H4 (cell line): ENCODE measurements at regions not wholly inside any gene's neighbourhood (a gene's known extent, or its start where the extent isn't known, plus 50 kb on each side); places are given as distances from the start of the nearest gene placed in this dataset.
"Not testable (repeated sequence)": the region's sequence is repeated elsewhere in the genome, so short reads cannot be mapped to it uniquely, and the experiment has no call there.

Source experiments
- DNase-seq: peaks from one replicate; pipeline ENCODE4 v3.0.0-alpha.2; 2015; ENCODE audit warnings: low spot score

DNA sequence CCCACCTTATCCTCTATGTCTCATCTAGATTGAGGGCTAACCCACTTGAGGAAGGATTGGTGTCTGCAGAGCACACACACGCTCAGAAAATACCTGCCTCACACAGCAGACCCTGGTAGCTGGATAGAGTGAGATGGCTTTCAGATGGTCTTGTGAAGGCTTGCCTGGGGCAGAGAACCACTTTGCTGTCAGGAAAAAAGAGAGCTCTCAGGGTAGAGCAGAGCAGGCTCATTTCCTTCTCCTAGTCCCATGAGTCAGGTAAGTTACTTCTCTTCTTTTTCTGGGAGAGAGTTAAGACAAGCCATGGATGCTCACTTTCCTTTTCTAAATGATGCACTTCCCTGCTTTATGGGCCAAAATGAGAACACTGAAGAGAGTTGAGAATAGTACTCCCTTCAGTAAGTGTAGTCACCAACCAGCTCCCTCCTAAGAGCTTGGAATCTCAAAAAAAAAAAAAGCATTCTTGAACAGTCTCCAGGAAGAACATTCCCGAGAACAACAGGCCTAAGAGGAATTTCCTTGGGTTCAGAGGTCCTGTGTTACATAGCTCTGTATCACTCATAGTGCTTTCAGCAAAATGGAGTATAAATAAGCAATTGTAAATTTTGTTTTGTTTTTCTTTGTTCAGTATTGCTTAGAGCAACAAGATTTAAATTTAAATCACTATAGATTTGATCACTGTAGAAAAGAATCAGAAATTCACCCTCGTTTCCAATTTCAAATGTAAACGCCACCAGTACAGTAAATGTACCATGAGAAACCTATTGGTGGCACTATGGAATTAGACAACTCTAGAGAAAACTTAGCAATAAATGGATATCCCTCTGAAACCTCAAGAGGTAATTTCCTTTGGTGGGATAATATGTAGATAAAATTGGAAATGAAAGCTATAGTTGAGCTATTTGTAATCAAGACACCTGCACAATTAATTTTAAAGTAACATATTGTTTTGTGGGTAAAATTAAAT, 530.3 kb downstream of the RFPL4B start:
- peak; percentile 5 for DNase-seq

DNA sequence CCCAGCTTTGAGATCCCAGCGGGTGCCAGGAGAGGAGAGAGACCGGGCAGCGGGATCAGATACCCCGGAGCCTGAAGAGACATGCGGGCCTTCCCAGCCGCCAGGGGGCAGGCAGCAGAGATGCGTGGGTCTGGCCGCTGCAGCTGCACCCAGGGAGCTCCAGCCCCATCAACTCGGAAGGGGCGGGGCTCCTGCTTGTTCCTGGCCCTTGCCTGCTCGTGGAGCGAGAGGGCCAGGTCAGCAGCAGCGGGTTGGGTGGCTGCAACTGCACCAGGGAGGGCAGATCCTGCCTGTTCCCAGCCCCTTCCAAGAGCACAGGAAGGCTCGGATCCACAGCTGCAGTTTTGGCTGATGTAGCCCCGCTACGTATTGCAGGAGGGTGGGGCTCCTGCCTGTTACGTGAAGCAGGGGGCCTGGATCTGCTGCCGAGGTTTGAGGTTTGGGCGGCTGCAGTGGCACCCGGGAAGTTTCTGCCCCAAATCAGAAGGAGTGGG, 532.8 kb downstream of the RFPL4B start:
- DNase-seq = no peak

DNA sequence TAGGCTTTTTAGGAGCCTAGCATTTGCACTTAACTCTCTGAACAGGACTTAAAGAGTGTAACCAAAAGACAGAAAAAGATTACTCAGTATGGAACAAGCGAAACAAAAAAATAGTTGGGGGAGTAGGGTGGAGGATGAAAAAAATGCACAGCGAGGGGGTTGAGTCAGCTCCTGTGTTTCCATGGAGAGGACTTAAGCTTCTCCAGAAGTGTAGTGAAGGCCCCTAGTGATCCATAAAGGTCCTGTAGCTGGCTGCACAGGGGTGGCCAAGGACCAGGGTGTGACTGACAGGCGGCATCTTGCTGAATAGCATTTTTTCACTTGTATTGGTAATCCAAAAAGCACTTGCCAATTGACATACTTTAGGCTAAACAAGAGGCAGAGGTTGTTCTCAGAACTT, 533.9 kb downstream of the RFPL4B start:
- DNase-seq = no peak

DNA sequence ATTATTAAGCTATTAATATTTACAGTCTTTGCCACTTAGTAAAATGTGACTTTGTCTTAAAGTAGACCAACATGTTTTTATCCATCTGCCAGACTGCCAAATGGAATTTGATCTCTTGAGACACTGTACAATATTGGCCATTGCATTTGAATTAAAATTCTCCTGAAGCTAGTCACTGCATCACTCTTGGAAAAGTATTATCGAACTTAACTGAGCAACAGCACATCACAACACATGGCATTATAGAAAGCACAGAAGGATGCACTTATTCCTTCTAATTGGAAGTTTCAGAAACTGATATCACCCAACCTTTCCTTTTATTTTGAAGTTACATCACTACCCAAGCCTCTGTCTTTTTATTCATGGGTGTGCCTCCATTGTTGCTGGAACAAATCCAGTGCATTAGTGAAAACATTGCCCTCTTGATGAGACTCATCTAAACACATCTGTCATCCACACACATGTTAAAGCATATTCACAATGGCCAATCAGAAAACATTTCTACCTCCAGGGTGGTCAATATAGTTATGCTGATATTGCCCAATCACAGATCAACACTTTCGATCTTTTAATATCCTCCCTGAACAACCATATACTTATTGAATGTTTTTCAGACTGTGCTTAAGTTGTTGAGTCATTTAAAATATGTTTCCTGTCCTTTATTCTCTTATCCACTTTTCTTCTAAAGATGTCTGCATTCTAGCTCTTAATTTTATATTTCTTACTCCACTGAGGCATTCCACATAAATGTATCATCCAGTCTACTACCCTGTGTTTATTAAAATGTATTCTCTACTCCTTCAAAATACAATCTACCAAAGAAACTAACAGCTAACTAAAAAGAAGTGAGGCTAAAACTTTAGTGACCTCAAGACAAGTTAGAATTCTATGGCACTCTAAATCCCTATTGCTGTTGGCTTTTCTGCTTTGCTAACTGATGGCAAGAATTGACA, 535.0 kb downstream of the RFPL4B start:
- no peak for DNase-seq

DNA sequence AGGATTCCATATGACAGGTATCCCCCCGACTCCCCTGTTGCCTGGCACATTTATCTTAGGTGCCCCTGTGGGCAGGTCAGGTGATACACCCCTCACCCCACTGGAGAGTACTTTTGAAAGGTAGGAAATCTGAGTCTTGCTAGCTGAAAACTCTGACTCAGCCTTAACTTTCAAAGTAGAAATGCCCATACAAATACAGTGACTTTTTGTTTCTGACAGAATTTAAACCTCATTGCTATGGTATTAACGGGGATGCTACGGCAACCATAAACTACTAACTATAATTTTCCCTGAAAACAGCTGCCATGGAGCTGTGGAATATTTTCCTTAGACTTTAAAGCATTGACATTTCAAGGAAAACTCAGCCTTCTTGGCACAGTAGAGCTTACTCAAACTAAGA, 536.0 kb downstream of the RFPL4B start:
- no peak for DNase-seq

DNA sequence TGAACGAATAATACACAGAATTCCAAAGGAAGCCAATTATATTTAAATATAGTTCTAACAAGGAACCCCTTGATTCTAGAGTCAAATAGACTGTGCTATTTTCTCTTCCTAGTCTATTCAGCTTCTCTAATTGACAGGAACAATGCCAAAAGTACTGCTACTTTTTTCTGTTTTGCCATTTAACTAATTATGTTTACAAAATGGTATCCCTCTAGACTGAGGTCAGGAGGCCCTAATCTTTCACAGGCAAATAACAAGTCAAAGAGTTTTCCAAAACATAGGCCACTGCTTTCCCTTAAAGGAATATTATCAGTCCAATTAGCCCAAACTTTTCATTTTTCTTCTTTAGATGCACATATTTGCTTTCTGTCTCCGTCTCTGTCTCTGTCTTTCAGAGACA, 539.3 kb downstream of the RFPL4B start:
- DNase-seq = no peak

DNA sequence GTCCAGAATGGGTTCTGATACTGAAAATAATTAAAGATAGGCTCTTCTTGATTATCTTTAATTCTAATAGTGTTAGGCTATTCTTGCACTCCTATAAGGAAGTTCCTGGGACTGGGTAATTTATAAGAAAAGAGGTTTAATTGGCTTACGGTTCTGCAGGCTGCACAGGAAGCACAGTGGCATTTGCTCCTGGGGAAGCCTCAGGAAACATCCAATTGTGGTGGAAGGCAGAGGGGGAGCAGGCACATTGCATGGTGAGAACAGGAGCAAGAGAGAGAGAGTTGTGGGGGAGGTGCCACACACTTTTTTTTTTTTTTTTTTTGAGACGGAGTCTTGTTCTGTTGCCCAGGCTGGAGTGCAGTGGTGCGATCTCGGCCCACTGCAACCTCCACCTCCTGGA, 540.3 kb downstream of the RFPL4B start:
- DNase-seq = not testable (repeated sequence)

DNA sequence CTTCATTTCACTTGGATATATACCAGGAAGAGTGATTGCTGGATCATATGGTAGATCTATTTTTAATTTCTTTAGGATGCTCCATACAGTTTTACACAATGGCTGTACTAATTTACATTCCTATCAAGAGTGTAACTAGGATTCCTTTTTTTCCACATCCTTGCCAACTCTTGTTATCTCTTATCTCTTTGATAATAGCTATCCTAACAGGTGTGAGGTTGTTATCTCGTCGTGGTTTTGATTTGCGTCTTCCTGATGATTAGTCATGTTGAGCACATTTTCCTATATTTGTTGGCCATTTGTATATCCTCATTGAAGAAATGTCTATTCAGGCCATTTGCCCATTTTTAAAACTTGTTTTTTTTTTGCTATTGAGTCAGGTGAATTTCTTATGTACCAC, 552.4 kb downstream of the RFPL4B start:
- no peak for DNase-seq

DNA sequence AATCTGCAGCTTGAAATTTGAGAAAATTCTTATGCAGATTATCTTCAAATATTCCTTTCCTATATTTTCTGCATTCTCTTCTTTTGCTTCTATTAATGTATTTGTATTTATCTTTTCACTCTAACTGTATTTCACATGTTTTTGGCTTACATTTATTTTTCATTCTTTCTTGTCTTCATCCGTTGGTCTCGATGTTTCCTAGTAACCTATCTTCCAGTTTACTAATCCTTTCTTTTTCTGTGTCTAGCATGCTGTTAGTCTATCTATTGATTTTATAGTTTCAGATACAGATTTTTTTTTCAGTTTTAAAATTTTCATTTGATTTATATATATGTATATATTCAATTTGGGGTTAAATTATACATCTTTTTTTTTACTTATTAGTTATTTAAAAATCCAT, 556.2 kb downstream of the RFPL4B start:
- no peak for DNase-seq

DNA sequence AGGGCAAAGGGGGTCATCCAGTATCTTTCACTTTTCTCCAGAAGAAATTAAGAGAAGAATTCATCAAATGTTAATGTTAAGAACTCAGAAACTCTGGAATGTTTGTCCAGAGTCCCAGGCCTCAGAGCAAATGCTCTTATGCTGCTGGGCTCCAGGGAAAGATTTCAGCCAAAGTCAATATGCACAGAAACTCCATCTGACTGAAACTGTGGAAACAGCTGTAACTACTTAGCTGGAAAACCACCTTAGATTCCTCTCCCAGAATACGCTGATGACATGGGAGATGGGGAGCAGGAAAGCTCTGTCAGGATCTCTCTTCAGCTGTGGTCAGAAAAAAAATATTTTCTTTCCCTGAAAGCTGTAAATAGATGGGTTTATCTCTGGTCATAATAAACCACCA, 559.6 kb downstream of the RFPL4B start:
- DNase-seq = peak; percentile 3

DNA sequence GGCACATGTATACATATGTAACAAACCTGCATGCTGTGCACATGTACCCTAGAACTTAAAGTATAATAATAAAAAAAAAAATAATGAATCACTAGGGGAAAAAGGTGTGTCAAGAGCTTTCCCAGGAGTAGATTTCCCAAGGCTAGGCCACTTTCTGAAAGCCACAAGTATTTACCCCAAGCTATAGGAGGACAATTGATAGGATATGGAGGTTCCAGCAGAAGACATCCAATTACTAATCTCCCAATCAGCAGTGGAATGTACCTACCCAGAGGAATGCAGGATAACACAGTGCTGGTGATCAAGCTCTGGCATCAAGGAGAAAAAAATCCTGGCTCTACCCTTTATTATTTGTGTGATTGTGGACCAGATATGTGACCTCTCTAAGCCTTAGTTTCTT, 562.7 kb downstream of the RFPL4B start:
- no peak for DNase-seq

DNA sequence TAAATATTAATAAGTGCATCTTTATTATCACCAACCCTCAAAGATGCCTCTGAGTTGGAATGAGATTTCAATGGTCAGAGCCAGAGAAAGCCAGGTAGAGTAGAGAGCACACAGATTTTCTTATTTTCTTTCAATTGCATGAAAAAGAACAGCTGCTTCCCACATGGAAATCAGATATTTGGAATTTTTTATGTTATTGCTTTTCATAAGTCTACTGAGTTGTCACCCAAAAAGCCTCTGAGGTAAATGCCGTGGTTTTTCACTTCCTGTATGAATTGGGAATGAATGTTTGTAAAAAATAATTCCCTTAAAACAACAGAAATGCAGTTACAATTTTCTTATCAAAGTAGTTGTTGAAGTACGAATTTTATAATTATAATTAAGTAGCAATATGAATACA, 563.1 kb downstream of the RFPL4B start:
- no peak for DNase-seq

DNA sequence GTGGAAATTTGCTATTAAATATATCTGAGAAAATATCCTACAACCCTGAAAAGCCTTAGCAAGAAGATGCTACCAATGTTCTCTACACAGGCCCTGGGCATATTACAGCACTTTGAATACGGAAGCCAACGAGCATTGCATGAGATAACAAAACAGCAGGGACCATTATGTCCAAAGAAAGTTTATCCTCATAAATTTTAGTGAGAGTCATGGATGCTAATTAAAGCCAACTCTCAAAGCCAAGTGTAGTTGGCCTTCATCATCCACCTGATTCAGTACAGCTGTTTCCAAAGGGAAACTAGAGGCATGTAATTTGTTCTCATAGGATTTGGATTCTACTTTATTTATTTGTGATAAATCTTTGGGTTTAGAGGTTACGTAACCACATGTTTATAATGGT, 564.8 kb downstream of the RFPL4B start:
- DNase-seq = no peak

DNA sequence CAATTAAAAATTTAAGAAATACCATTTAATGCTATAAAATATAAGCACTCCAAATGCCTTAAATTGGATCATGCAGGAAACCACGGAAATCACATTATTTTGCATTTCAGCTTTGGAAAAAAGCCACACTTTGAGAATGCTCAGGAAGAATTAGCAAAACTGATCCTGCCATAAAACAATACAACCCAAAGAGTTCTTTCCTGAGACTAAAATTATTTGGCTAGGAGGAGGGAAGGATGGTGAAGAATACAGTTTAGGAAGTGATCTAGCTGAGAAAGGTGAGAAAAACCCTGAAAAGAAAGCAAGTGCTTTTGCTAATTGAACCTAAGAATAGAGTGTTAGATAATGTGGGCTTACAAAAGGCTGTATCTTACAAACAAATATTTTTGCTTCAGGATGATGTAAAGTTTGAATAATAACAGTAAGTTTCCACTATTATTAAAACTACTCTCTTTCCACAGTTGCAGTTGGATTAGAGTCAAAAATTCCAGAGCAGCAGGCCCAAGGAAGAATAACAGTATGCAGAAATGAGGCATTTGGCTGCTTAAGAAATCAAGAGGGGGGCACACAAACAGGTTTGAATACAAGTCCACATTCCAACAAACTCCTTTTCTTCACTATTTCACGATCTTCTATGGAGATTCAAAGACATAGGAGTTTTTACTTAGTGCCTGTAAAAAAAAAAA, 565.4 kb downstream of the RFPL4B start:
- no peak for DNase-seq

DNA sequence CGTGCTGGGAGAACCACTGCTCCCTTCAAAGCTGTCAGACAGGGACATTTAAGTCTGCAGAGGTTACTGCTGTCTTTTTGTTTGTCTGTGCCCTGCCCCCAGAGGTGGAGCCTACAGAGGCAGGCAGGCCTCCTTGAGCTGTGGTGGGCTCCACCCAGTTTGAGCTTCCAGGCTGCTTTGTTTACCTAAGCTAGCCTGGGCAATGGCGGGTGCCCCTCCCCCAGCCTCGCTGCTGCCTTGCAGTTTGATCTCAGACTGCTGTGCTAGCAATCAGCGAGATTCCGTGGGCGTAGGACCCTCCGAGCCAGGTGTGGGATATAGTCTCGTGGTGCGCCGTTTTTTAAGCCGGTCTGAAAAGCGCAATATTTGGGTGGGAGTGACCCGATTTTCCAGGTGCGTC, 572.6 kb downstream of the RFPL4B start:
- DNase-seq = not testable (repeated sequence)

DNA sequence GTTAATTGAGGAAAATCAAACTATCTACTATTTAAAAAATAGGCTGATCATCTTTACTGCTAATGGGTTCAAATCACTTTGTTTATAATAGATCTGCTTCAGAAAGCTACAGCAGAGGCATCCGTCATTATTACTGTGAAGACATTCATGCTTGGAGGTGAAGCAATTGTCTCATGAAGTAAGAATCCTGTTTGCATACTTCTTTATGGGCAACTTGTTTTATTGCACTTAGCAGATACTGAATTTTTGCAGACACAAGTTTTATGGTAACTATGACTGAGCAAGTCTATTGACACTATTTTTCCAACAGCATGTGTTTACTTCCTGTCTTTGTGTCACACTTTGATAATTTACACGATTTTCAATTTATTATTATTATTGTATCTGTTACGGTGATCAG, 573.9 kb downstream of the RFPL4B start:
- DNase-seq = no peak

DNA sequence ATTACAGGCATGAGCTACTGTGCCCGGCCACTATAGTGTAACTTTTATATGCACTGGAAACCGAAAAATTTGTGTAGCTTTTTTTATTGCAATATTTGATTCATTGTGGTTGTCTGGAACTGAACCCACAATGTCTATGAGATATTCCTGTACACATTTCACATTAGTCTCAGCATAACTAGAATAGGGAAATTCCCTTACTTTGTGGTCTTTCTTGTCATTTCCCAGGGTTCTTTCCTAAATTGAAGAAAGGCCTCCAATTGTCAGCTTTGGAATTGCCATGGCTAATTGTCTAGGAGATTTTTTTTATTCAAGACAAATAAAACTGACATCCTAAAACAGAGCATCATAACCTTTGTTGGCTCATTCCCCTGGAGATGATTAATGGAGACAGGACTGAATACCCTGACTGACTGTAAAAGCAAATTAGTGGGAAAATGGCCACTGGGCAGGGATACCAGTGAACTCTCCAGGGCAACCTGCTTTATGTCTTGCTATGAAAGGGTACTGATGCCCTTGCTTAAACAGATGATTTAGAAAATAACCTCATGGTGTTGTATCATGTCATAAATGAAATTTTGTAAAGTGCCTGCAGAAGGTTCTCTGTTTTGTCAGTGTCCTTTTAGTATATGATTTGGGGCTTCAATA, 576.9 kb downstream of the RFPL4B start:
- no peak for DNase-seq

DNA sequence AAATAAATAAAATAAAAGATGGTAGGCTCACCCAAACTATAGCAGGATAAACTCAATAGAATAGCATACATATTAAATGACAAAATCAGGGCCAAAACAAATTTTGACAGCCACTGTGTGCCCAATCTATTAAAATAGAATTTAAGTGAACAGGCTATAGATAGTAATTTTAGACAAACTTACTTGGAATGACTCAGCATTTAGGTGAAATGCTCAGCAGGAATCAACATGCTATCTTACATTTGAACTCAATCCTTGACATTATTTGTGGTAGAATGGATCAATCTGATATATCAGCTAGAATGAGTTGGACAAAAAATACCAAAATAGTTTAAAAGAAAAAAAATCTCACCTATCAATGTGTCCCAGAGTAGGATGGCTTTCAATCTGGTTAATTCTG, 578.6 kb downstream of the RFPL4B start:
- DNase-seq = no peak

DNA sequence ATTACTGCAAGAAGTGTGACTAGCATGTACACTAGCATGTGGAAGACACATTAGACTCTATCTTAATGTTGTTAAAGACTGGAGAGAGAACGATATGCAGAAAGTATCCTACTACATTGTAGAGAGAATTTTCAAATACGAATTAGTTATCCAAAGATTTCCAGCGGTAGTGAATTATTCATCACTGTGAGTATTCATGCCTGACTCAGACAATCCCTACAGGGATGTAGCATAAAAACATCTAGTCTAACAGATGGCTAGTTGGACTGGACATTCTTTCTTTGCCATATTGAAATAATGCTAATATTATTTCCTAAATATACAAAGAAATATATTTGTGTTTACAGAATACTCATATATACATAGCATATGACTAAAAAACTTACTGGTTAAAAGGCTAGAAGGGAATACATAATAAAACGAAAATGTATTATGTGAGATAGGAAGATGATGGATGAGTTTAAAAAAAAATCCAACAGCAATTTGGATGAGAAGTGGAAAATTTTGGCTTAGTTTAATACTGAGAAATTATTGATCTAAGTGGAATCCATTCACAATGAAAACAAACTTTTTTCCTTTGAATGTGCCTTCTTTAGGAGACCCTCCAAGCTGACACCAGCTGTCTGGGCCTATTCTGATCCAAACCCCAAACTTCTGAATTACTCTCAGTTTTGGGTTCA, 580.7 kb downstream of the RFPL4B start:
- no peak for DNase-seq

DNA sequence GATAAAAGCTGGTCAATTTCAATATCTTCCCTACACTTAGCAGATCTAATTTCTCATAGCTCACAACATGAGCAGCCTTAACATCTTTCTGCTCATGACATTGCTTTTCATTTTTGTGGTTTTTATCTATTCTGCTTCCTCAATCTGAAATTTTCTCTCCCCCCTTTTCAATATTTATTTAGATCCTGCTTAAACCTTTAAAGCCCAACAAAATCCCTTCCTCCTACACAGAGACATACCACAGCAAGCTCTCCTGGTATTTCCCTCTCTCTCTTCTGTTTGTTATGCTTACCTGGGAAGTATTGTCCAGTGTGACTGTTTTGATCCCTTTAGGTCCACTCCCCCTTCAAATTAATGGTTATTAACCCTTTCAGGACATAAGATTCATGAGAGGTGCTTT, 582.5 kb downstream of the RFPL4B start:
- DNase-seq = no peak

DNA sequence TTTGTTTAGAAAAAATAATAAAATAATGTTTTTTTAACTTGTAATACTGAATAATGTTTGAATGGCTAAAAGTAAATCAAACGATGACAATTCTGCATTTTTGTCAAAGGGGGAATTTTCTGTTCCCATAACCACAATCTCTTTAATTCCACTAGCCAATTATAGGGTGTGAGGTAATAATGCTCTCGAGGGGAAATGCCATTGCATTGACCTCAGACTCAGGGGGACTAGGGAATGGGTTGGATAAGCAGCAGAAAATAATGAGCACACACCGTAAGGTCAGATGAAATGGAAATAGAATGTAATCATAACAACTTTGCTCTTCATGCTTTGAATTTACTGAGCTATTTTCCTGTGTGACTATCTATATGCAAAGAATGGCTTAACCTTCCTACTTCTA, 584.7 kb downstream of the RFPL4B start:
- peak; percentile 9 for DNase-seq
